Astrocyte (in vitro differentiated cells and primary cell): ENCODE measurements at regions not wholly inside any gene's neighbourhood (a gene's known extent, or its start where the extent isn't known, plus 50 kb on each side); places are given as distances from the start of the nearest gene placed in this dataset.

Experiments used
- CTCF ChIP-seq: IDR thresholded peaks from 2 replicates; pipeline ENCODE4 v1.5.1; 2011; ENCODE audit warnings: low read depth, mild to moderate bottlenecking, inconsistent platforms, low read length, moderate library complexity; ENCODE audit not compliant: insufficient read depth
- EZH2 ChIP-seq: IDR thresholded peaks from 2 replicates; pipeline ENCODE4 v1.6.1; 2012; ENCODE audit warnings: mild to moderate bottlenecking, low read length, inconsistent platforms; ENCODE audit not compliant: insufficient read depth

GRCh38 chr18:28855989-28856388, 679.1 kb upstream of the CDH2 start:
- TF ChIP-seq CTCF (no peak), EZH2 (no peak)
